ENCODE measurements at regions not wholly inside any gene's neighbourhood (a gene's known extent, or its start where the extent isn't known, plus 50 kb on each side); places are given as distances from the start of the nearest gene placed in this dataset.

GRCh38 chr15:89405494-89405893 lies 70.9 kb upstream of the POLG start:
- H3K4me3 ChIP-seq (ENCODE audit: low read depth, low read length): no peak overlapping the region
- no peaks in the 10 kb centered on the region for H3K27me3 ChIP-seq (ENCODE audit: control insufficient read depth, insufficient read depth, low read length)
- H3K9ac ChIP-seq: no peak overlapping the region
- no peaks in the 10 kb centered on the region for H3K79me2 ChIP-seq
- TF ChIP-seq CTCF (IDR thresholded peaks at IDR 0.05): no peak
- no peak overlapping the region for H3K27ac ChIP-seq
- H3K36me3 ChIP-seq (ENCODE audit: control insufficient read depth, insufficient read depth, low read length): no peaks in the 10 kb centered on the region
- no peaks in the 10 kb centered on the region for H3K9me3 ChIP-seq (ENCODE audit: control insufficient read depth, low read length)
- H2AFZ ChIP-seq: no peak overlapping the region
- H3K4me2 ChIP-seq (ENCODE audit: low read length): no peak overlapping the region
- no peaks in the 10 kb centered on the region for H3K4me1 ChIP-seq

- no peaks in the 10 kb centered on the region for H3K9me3 ChIP-seq (ENCODE audit: control insufficient read depth, low read length)
- H3K4me1 ChIP-seq: no peaks in the 10 kb centered on the region
- H2AFZ ChIP-seq: no peak overlapping the region
- no peaks in the 10 kb centered on the region for H3K36me3 ChIP-seq (ENCODE audit: control insufficient read depth, insufficient read depth, low read length)
- no peak overlapping the region for H3K4me2 ChIP-seq (ENCODE audit: low read length)
- H3K27ac ChIP-seq: no peak overlapping the region
- H3K4me3 ChIP-seq (ENCODE audit: low read depth, low read length): no peak overlapping the region
- no peak for TF ChIP-seq CTCF (IDR thresholded peaks at IDR 0.05)
- H3K9ac ChIP-seq: no peak overlapping the region
- peaks cover 3% of the 10 kb centered on the region for H3K27me3 ChIP-seq (ENCODE audit: control insufficient read depth, insufficient read depth, low read length)
- no peaks in the 10 kb centered on the region for H3K79me2 ChIP-seq
Observed at GRCh38 chr15:89404023-89404422, 69.4 kb upstream of the POLG start.

GRCh38 chr15:89402518-89402805 lies 67.8 kb upstream of the POLG start:
- peaks cover 3% of the 10 kb centered on the region for H3K27me3 ChIP-seq (ENCODE audit: control insufficient read depth, insufficient read depth, low read length)
- H3K36me3 ChIP-seq (ENCODE audit: control insufficient read depth, insufficient read depth, low read length): no peaks in the 10 kb centered on the region
- no peaks in the 10 kb centered on the region for H3K4me1 ChIP-seq
- H3K4me3 ChIP-seq (ENCODE audit: low read depth, low read length): no peak overlapping the region
- no peak overlapping the region for H3K27ac ChIP-seq
- H2AFZ ChIP-seq: no peak overlapping the region
- H3K9ac ChIP-seq: no peak overlapping the region
- no peak for TF ChIP-seq CTCF (IDR thresholded peaks at IDR 0.05)
- no peaks in the 10 kb centered on the region for H3K79me2 ChIP-seq
- H3K9me3 ChIP-seq (ENCODE audit: control insufficient read depth, low read length): no peaks in the 10 kb centered on the region
- no peak overlapping the region for H3K4me2 ChIP-seq (ENCODE audit: low read length)

- TF ChIP-seq CTCF (IDR thresholded peaks at IDR 0.05): no peak
- Histone ChIP-seq H3K4me2 (ENCODE audit: low read length) (no peak overlapping the region), H3K27me3 (ENCODE audit: control insufficient read depth, insufficient read depth, low read length) (peaks cover 3% of the 10 kb centered on the region), H3K79me2 (no peaks in the 10 kb centered on the region), H3K9ac (no peak overlapping the region), H3K4me3 (ENCODE audit: low read depth, low read length) (no peak overlapping the region), H3K9me3 (ENCODE audit: control insufficient read depth, low read length) (no peaks in the 10 kb centered on the region), H2AFZ (no peak overlapping the region), H3K27ac (no peak overlapping the region), H3K36me3 (ENCODE audit: control insufficient read depth, insufficient read depth, low read length) (no peaks in the 10 kb centered on the region), H3K4me1 (no peaks in the 10 kb centered on the region)
Observed at GRCh38 chr15:89401631-89402517, 67.2 kb upstream of the POLG start.

Measured in parathyroid adenoma (tissue), 2 donors.